IMR-90 (cell line): ENCODE measurements at regions not wholly inside any gene's neighbourhood (a gene's known extent, or its start where the extent isn't known, plus 50 kb on each side); places are given as distances from the start of the nearest gene placed in this dataset.
"Not testable (repeated sequence)": the region's sequence is repeated elsewhere in the genome, so short reads cannot be mapped to it uniquely, and the experiment has no call there.

Experiments used
- ATAC-seq: fragments of 200-7000 bp; cut with Tn5 transposase; 2 replicates; pipeline ENCODE4 v1.9.1; 2020; ENCODE audit warnings: low read depth, mild to moderate bottlenecking, moderate library complexity
- BruUV-seq: library from RNA; stranded (reverse); fragments of 400-500 nt; replicated peaks from 2 replicates; lab custom pipeline; 2021; lab: Mats Ljungman, UMichigan
- CTCF ChIA-PET: fragments of 300-600 bp; formaldehyde crosslinking; extraction: SDS; loops from one replicate; lab custom pipeline; 2021; ENCODE audit warnings: antibody characterized with exemption; lab: Yijun Ruan, JAX
- POLR2A ChIA-PET: fragments of 300-600 bp; sonication (Branson Sonifier 250); formaldehyde crosslinking; loops from one replicate; lab custom pipeline; 2022; ENCODE audit warnings: antibody characterized with exemption; ENCODE audit not compliant: unreplicated experiment; lab: Charles Lee
- DNase-seq: peaks from one replicate; pipeline ENCODE4 v3.0.0; 2013
- H2AFZ ChIP-seq: replicated peaks from 2 replicates; pipeline ENCODE3; 2013; ENCODE audit warnings: low read length, mild to moderate bottlenecking; ENCODE audit not compliant: poor library complexity
- H2AK5ac ChIP-seq: 2 replicates; pipeline ENCODE4 v1.6.1; 2013; ENCODE audit warnings: low read depth, low read length, inconsistent platforms
- H2AK9ac ChIP-seq: replicated peaks from 2 replicates; pipeline ENCODE3; 2013; ENCODE audit warnings: mild to moderate bottlenecking, low read depth, low read length, moderate library complexity; ENCODE audit not compliant: poor library complexity
- H2BK120ac ChIP-seq: 2 replicates; pipeline ENCODE4 v1.6.1; 2013; ENCODE audit warnings: low read depth, low read length, inconsistent platforms
- H2BK15ac ChIP-seq: 3 replicates; pipeline ENCODE4 v1.6.1; 2013; ENCODE audit warnings: low read depth, low read length, inconsistent platforms
- H2BK20ac ChIP-seq: 2 replicates; pipeline ENCODE4 v1.6.1; 2013; ENCODE audit warnings: low read depth, mild to moderate bottlenecking, inconsistent platforms, low read length, moderate library complexity
- H2BK5ac ChIP-seq: 2 replicates; pipeline ENCODE4 v1.6.1; 2013; ENCODE audit warnings: mild to moderate bottlenecking, low read depth, low read length, inconsistent platforms; ENCODE audit not compliant: poor library complexity, severe bottlenecking
- H3K14ac ChIP-seq: replicated peaks from 2 replicates; pipeline ENCODE4 v1.6.1; 2013; ENCODE audit warnings: low read depth, low read length, inconsistent platforms
- H3K18ac ChIP-seq: 2 replicates; pipeline ENCODE4 v1.6.1; 2013; ENCODE audit warnings: low read depth, low read length, control low read depth
- H3K23ac ChIP-seq: 2 replicates; pipeline ENCODE4 v1.6.1; 2013; ENCODE audit warnings: low read depth, low read length, inconsistent platforms
- H3K27ac ChIP-seq: 2 replicates; pipeline ENCODE4 v1.5.1; 2013; ENCODE audit warnings: mild to moderate bottlenecking, control low read depth, low read length; ENCODE audit not compliant: insufficient read depth
- H3K27me3 ChIP-seq: 2 replicates; pipeline ENCODE4 v1.6.1; 2013; ENCODE audit warnings: low read length; ENCODE audit not compliant: control insufficient read depth, insufficient read depth
- H3K36me3 ChIP-seq: 2 replicates; pipeline ENCODE4 v1.6.1; 2013; ENCODE audit warnings: low read length, mixed read lengths; ENCODE audit not compliant: control insufficient read depth, insufficient read depth
- H3K4ac ChIP-seq: 2 replicates; pipeline ENCODE4 v1.6.1; 2013; ENCODE audit warnings: low read depth, low read length, inconsistent platforms
- H3K4me1 ChIP-seq: 2 replicates; pipeline ENCODE4 v1.6.1; 2013; ENCODE audit warnings: low read length, mixed read lengths; ENCODE audit not compliant: control insufficient read depth, insufficient read depth
- H3K4me2 ChIP-seq: 2 replicates; pipeline ENCODE4 v1.6.1; 2013; ENCODE audit warnings: low read depth, mild to moderate bottlenecking, control low read depth, low read length, moderate library complexity
- H3K4me3 ChIP-seq: 2 replicates; pipeline ENCODE4 v1.5.1; 2013; ENCODE audit warnings: low read depth, mild to moderate bottlenecking, control low read depth, low read length, moderate library complexity; ENCODE audit not compliant: insufficient read depth
- H3K56ac ChIP-seq: 2 replicates; pipeline ENCODE4 v1.6.1; 2013; ENCODE audit warnings: low read length, inconsistent platforms; ENCODE audit not compliant: insufficient read depth; ENCODE audit errors: extremely low read depth
- H3K79me1 ChIP-seq, 2 experiments: 2 replicates each; pipeline ENCODE4 v1.6.1; 2013; ENCODE audit warnings: low read length in 2 of 2, inconsistent platforms in 1 of 2, low read depth in 1 of 2
- H3K9ac ChIP-seq: 2 replicates; pipeline ENCODE4 v1.6.1; 2013; ENCODE audit warnings: low read depth, low read length, control low read depth
- H3K9me1 ChIP-seq: 2 replicates; pipeline ENCODE4 v1.6.1; 2013; ENCODE audit warnings: low read length, inconsistent platforms; ENCODE audit not compliant: insufficient read depth
- H3K9me3 ChIP-seq: 2 replicates; pipeline ENCODE4 v1.6.1; 2013; ENCODE audit warnings: low read length; ENCODE audit not compliant: control insufficient read depth, insufficient read depth
- H4K20me1 ChIP-seq: 2 replicates; pipeline ENCODE4 v1.6.1; 2013; ENCODE audit warnings: low read length, inconsistent platforms; ENCODE audit not compliant: insufficient read depth
- H4K5ac ChIP-seq: 2 replicates; pipeline ENCODE4 v1.6.1; 2013; ENCODE audit warnings: mild to moderate bottlenecking, low read depth, low read length, control low read depth
- H4K8ac ChIP-seq, 2 experiments: 2 replicates each; pipeline ENCODE4 v1.6.1; 2013; ENCODE audit warnings: low read depth in 2 of 2, low read length in 2 of 2, control low read depth in 1 of 2, inconsistent platforms in 1 of 2
- H4K91ac ChIP-seq: 2 replicates; pipeline ENCODE4 v1.6.1; 2013; ENCODE audit warnings: low read depth, low read length, inconsistent platforms; ENCODE audit not compliant: insufficient read depth
- BHLHE40 ChIP-seq: fragments of 150-350 bp; IDR thresholded peaks from 2 replicates; pipeline ENCODE4 v1.6.1; 2016; ENCODE audit warnings: mild to moderate bottlenecking, low read depth, low read length
- MAFK ChIP-seq: IDR thresholded peaks from 2 replicates; pipeline ENCODE4 v1.6.1; 2012; ENCODE audit warnings: low read depth, low read length, improper control_type of control experiment
- WGBS, 2 experiments: methylation state at CpG; one replicate each; pipeline versions ENCODE4 v1.1.5 to v1.1.7; 2013; ENCODE audit warnings: missing lambda C conversion rate in 2 of 2; ENCODE audit not compliant: insufficient read length in 1 of 2; ENCODE audit errors: extremely low coverage in 2 of 2; 5-methylcytosine and 5-hydroxymethylcytosine counted together
- dilution Hi-C: fragments of 300-500 bp; cut with HindIII; formaldehyde crosslinking; loops from one replicate; pipeline ENCODE4 v1.14.3; 2018; ENCODE audit warnings: low sequenced_read_pairs; ENCODE audit not compliant: unreplicated experiment
- in situ Hi-C: fragments of 300-500 bp; cut with MboI; formaldehyde crosslinking; loops from 3 replicates; pipeline ENCODE4 v1.14.3; 2019; ENCODE audit warnings: low sequenced_read_pairs, inconsistent platforms, mixed read lengths
- intact Hi-C: fragments of 100-400 bp; cut with micrococcal nuclease; formaldehyde crosslinking; loops from 2 replicates; pipeline ENCODE4 v1.10.0; 2022
- TF ChIP-seq, protein P1 (sequence below): fragments of 150-350 bp; IDR thresholded peaks from 2 replicates; pipeline ENCODE4 v1.6.1; 2017; ENCODE audit warnings: mild to moderate bottlenecking, antibody characterized with exemption, low read length, low read depth

DNA sequence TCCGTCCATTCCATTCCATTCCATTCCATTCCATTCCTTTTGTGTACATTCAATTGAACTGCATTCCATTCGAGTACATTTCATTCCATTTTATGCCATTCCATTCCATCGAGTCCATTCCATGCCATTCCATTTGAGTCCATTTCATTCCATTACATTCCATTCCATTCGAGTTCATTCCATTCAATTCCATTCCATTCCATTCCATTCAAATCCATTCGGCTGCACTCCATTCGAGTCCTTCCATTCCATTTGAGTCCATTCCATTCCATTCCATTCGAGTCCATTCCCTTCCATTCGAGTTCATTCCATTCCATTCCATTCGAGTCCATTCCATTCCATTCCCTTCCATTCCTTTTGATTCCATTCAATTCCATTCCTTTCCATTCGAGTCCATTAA, 4800.6 kb upstream of the OR11H1 start:
- Histone ChIP-seq H4K20me1 (no peaks in the 10 kb centered on the region), H2BK15ac (no peak overlapping the region), H4K8ac (no peak overlapping the region), H4K5ac (no peak overlapping the region), H3K27ac (no peak overlapping the region), H3K14ac (no peak overlapping the region), H3K4me2 (no peak overlapping the region), H3K79me1 (no peaks in the 10 kb centered on the region), H4K91ac (no peak overlapping the region), H3K4me1 (no peaks in the 10 kb centered on the region), H3K36me3 (no peaks in the 10 kb centered on the region), H3K9me1 (no peaks in the 10 kb centered on the region), H3K9ac (no peak overlapping the region), H3K9me3 (peaks cover 39% of the 10 kb centered on the region), H3K56ac (no peak overlapping the region), H2AFZ (no peak overlapping the region), H3K18ac (no peak overlapping the region), H2AK5ac (no peak overlapping the region), H2AK9ac (no peak overlapping the region), H2BK5ac (peak overlapping the region; percentile 69), H3K4me3 (no peak overlapping the region), H3K27me3 (no peaks in the 10 kb centered on the region), H3K4ac (no peak overlapping the region), H2BK120ac (no peak overlapping the region), H3K23ac (no peak overlapping the region), H2BK20ac (no peak overlapping the region)
- no TSS peak for BruUV-seq
- ChIA-PET CTCF (no interaction called here), POLR2A (no interaction called here)
- in situ Hi-C loops (no loop called here), dilution Hi-C loops (no loop called here), intact Hi-C loops (no loop called here)
- ATAC-seq (peak; percentile 27; the same call in 1 of the 2 replicates), DNase-seq (no peak)
- TF ChIP-seq, protein P1, sequence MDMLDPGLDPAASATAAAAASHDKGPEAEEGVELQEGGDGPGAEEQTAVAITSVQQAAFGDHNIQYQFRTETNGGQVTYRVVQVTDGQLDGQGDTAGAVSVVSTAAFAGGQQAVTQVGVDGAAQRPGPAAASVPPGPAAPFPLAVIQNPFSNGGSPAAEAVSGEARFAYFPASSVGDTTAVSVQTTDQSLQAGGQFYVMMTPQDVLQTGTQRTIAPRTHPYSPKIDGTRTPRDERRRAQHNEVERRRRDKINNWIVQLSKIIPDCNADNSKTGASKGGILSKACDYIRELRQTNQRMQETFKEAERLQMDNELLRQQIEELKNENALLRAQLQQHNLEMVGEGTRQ = no peak
- no peak for TF ChIP-seq BHLHE40
- TF ChIP-seq MAFK = no peak
- WGBS, 2 experiments = 37 to 100% methylated on average over 1 to 10 of the region's 10 CpGs

DNA sequence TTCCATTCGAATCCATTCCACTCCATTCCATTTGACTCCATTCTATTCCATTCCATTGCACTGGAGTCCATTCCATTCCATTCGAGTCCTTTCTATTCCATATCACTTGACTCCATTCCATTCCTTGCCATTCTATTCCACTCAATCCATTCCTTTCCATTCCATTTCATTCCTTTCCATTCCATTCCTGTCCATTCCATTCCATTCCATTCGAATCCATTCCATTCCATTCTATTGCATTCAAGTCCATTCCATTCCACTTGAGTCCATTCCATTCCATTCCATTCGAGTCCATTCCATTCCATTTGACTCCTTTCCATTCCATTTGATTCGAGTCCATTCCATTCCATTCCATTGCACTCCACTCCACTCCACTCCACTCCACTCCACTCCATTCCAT, 4798.0 kb upstream of the OR11H1 start:
- ATAC-seq, H2BK20ac ChIP-seq, H4K91ac ChIP-seq, intact Hi-C loops, POLR2A ChIA-PET, H3K4me2 ChIP-seq, in situ Hi-C loops, H2AFZ ChIP-seq, H3K27ac ChIP-seq, dilution Hi-C loops, H2AK9ac ChIP-seq, H3K18ac ChIP-seq, H3K9me1 ChIP-seq, H3K4me3 ChIP-seq, DNase-seq, H4K8ac ChIP-seq, BruUV-seq, H3K27me3 ChIP-seq, H2BK120ac ChIP-seq, H3K79me1 ChIP-seq, H3K4me1 ChIP-seq, H2AK5ac ChIP-seq, H3K14ac ChIP-seq, H3K36me3 ChIP-seq, H3K9ac ChIP-seq, H2BK15ac ChIP-seq, H3K56ac ChIP-seq, H3K23ac ChIP-seq, H4K5ac ChIP-seq, H4K20me1 ChIP-seq, H3K4ac ChIP-seq: not testable (repeated sequence)
- Histone ChIP-seq H2BK5ac (peak overlapping the region; percentile 69), H3K9me3 (peaks cover 46% of the 10 kb centered on the region)
- 16 to 82% methylated on average over 1 to 5 of the region's 5 CpGs for WGBS, 2 experiments
- CTCF ChIA-PET = interaction anchor here (0.6 kb wide), 1 partner anchor 10 kb away, joined by 3 read pairs; no protein-coding TSS in a partner anchor
